Inflammatory macrophage treated with lipopolysaccharide for 4 hours (primary cell): ENCODE measurements at regions not wholly inside any gene's neighbourhood (a gene's known extent, or its start where the extent isn't known, plus 50 kb on each side); places are given as distances from the start of the nearest gene placed in this dataset.

ENCODE experiments used
- DNase-seq: peaks from one replicate; pipeline ENCODE4 v3.0.0-alpha.2; 2020

- no peak for DNase-seq
Measured at GRCh38 chr2:217436386-217436785, 566.4 kb downstream of the TNS1 start.

GRCh38 chr2:217434180-217434975, 568.4 kb downstream of the TNS1 start:
- DNase-seq = peak; percentile 66

DNA sequence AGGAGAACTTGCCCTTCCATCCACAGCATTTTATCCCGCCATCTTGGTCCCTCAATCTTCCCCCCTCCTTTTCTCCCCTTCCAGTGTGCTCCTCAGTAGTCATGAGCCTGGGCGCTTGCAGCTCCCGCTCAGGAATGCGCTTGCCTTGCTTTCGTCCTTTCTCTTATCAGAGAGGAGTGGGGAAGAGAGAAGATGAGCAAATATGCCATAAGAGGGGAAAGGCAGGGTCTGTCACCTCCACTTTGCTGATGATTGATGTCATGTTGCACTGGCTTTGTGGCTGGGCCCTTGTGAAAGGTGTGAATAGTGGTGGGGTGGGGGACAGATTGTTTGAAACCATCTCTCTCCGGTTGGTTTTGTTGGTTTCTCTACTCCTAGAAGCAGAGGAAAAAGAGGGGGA, 569.3 kb downstream of the TNS1 start:
- no peak for DNase-seq

DNA sequence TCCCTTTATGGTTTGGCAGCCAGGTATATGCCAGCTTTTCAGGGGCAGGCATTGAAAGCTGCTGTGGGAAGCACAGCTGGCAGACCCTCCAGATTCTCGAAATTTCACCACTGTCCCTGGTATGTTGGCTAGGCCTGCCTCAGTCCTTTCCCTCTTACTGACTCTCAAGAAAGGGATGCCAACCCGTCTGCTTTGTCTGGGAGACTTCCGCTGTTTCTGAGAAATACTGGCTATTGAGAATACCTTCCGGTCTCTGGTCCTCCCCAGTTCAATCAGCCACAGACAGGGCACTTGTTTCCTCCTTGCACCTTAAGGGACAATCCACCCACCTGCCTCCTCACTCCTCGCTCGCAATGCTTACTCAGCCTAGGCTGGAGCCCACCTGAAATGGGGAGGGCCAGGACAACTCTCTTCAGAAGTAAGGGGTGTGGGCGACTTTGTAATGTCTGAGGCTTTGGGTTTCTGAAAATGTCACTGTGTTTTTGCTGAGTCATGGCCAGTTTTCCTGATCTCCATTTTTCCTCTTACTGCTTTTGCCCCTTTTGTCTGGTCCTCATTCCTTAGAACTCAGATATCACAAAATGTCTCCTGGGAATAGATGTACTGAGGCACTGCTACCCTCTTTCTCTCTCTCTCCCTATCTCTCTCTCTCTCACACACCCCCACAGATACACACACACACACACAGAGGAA, 571.1 kb downstream of the TNS1 start:
- no peak for DNase-seq

DNA sequence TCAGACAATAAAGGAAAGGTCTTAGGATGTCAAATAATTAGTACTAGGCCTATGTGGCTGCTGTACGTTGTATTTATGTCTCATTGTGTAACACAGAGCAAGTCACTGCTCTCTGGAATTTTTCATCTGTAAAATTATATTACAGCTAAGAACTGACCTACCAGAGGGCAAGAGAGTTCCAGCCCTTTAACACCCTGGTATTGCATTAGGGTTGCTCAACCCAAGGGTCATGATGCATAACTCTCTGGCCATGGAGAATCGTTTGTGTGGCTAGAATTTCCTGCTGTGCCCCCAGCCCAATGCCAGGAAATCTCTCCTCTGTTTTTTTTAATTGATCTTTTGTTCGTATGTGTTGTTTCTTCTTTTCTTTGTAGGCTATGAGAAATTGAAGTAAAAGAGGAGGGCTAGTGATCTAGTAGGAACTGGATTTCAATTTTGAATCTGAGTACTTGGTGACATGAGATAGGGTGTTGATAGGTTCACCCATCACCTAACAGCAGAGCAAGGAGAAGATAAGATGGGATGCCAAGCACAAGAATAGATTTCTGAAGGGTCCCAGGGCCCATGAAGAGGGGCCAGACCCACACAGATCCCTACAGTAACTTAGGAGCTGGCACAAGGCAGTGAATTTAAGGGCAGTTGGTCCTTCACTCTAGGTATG, 571.2 kb upstream of the TNP1 start:
- DNase-seq = peak; percentile 21

- DNase-seq = no peak
Measured at GRCh38 chr2:217429981-217430500, 570.2 kb upstream of the TNP1 start.

DNA sequence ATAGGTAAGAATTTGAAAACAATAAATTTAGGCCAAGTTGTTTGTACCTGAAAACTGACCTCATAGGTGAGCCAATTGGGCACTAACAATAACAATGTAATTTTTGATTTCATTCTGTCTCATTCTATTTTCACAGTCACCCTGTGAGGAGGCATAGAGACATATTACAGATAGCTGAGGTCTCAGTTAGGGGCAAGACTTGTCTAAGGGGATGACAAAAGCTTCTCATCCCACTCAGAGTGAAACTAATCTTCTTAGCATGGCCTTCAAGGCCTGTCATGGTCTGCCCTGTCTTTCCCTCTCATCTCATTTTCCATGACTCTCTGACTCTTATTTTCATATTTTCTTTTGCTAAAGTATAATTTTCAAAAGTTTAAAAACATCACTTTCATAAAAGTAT, 562.0 kb upstream of the TNP1 start:
- DNase-seq = no peak

DNA sequence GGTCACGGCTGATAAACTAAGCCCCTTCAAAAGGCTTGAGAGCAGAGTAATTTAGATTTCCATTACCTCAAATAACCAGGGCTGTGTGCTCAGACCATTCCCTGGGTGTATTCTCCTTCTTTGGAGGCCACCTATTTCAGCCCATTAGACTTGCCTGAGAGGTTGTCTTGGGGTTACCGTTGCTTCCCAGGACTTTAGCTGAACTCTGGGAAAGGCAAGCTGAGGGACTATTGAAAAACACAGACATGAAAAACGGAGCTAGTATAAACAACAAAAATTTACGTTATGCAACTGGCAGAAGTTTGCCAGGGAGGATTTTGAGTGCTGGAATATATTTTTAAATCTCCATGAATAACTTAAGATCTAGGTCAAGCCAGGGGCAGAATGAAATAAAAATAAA, 561.0 kb upstream of the TNP1 start:
- DNase-seq = no peak

DNA sequence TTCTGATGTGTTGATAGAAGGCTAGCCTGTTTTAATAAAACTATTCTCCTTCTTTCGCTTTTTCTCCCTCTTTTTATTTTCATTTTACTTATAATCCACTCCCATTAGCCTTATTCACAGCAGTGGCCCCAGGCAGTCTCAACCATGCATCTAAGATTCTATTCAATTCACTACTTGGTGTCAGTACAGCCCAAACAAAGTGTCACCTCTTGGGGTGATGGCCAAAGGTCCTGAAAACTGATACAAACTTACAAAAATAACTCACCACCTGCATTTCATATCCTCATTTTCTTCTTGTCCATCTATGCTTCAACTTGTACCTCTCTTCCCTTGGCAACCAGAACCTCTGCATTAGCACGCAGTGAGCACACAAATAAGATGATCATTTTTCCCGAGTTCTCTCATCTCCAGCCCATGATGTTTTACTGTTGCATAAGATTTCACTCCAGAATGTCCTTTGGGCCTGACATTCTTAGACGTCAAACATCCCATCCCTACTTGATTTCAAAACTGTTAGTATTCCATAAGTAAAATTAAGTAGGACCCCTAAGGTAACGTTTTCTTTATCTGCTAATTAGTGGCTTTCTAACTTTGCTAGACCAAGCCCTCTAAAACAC, 559.3 kb upstream of the TNP1 start:
- no peak for DNase-seq

- DNase-seq = no peak
Measured at GRCh38 chr2:217418544-217418943, 558.7 kb upstream of the TNP1 start.

GRCh38 chr2:217418090-217418489, 558.2 kb upstream of the TNP1 start:
- no peak for DNase-seq

GRCh38 chr2:217417536-217417935, 557.7 kb upstream of the TNP1 start:
- DNase-seq = no peak

GRCh38 chr2:217415316-217415715, 555.5 kb upstream of the TNP1 start:
- DNase-seq = peak; percentile 68

- no peak for DNase-seq
Measured at GRCh38 chr2:217414429-217414828, 554.6 kb upstream of the TNP1 start.

GRCh38 chr2:217413193-217413592, 553.3 kb upstream of the TNP1 start:
- peak; percentile 73 for DNase-seq

DNA sequence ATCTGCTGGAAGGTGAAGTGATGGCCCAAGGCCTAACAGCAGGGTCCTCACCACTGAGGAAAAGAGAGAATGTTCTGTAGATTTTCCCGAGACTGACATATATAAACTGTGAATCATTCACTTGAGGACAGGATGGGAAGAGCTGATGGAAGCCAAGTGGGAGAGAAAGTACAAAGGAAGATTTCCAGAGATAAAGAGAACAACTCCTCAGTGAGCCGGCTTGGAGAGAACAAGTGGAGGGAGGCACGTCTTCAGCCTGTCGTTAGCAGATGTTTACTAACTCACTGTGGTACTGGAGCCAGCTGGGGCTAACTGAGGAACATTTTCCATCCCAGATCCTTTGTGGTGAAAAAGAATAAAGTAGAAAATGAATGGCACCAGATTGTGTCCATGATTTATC, 552.9 kb upstream of the TNP1 start:
- no peak for DNase-seq

DNA sequence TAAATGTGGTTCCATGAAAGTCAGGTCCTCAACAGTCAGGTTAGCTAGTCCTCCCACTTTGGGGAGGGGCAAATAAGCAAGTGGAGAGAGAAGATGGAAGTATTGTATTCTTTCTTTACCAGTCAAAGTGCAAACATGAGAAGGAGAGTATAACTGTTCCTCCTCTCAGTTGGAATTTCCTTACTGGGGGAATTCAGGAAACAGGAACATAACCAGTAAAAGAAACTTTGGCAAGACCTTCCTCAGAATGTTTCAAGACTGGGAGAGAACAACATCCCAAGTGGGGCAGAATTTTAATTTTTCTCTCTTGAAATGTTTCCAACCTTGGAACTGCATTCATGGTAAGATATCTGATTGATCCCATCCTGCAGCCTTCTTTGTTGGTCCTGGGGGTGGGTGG, 552.4 kb upstream of the TNP1 start:
- no peak for DNase-seq

DNA sequence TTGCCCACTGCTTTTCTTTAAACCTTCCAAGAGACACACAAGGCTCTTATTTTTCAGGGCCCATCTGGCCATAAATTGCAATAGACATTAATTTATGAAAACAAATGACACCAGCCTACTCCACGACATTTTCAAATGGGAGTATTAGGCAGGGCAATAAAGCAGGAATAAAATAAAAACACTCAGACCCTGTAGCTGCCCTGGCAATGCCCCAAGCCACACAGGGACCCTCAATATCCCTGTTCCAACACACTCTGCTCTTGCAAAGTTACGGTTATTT, 550.8 kb upstream of the TNP1 start:
- DNase-seq = no peak

GRCh38 chr2:217409949-217410680, 550.3 kb upstream of the TNP1 start:
- DNase-seq = no peak

DNA sequence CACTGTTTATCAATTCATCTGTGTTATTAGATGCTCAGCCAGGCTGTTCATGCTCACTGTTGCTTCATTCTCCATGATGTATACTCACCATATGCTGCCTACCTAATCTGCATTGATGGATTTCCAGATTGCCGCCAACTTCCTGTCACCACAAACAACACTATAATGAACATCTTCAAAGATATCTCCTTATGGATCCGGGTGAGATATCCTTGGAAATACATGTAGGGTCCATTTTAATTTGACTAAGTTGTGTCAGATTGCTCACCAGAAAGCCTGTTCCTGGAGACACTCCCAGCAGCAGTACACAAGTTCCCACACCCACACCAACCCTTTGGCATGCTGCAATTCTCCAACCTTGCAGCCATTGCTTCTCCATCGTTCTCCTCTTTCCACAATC, 547.5 kb upstream of the TNP1 start:
- peak; percentile 12 for DNase-seq

GRCh38 chr2:217404236-217404760, 544.4 kb upstream of the TNP1 start:
- no peak for DNase-seq

DNA sequence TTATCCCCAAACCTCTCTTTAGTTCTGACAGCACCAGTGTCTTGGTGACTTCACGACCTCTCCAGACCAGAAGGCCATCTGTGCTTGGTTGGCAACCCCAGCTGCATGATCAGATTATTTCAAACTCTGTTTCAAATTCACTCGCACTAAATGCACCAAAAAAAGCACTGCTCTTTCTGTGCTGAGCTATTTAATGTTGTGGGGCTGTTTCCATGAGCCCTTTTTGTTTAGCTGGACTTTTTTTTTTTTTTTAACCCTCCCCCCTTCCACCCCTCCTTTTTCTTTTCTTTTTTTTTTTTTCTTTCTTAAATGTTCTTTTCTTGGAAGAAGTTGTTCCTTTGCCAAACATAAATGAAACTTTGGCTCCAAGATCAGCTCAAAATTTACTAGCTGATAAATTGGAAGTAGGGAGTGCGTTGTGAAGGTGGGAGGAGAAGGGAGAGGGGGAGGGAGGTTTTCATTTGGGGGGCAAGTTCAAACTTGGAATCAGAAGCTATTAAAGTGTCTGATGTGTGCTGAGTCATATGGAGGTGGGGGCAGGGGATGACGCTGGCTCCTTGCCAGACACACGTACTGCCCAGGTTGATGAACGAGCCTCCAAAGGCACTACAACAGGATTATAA, 543.0 kb upstream of the TNP1 start:
- DNase-seq = no peak
